ENCODE measurements at regions not wholly inside any gene's neighbourhood (a gene's known extent, or its start where the extent isn't known, plus 50 kb on each side); places are given as distances from the start of the nearest gene placed in this dataset.

DNA sequence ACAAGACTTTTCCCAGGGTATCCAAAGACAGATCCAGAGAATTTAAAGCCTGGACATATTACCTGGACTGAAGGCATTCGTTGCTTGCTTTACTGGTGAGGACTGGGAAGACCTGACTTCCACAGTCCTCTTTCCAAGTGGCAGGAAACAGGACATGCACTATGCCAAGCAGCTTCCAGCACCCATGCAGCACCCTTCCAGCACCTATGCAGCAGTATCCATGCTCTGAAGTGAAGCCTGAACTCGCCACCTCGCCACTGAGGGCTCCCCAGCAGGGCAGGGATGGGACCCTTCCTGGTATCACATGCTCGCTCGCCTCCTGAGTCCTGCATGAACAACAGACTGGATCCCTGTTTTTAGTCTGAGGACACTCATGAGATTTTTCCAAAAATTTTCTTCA is 189.9 kb upstream of the KLF14 start (continued):
- no peak for TF ChIP-seq NFE2L1 (CRISPR knock-in tag; IDR thresholded peaks at IDR 0.05)
- TF ChIP-seq, protein P1, sequence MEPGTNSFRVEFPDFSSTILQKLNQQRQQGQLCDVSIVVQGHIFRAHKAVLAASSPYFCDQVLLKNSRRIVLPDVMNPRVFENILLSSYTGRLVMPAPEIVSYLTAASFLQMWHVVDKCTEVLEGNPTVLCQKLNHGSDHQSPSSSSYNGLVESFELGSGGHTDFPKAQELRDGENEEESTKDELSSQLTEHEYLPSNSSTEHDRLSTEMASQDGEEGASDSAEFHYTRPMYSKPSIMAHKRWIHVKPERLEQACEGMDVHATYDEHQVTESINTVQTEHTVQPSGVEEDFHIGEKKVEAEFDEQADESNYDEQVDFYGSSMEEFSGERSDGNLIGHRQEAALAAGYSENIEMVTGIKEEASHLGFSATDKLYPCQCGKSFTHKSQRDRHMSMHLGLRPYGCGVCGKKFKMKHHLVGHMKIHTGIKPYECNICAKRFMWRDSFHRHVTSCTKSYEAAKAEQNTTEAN (CRISPR knock-in tag; IDR thresholded peaks at IDR 0.05): no peak

DNA sequence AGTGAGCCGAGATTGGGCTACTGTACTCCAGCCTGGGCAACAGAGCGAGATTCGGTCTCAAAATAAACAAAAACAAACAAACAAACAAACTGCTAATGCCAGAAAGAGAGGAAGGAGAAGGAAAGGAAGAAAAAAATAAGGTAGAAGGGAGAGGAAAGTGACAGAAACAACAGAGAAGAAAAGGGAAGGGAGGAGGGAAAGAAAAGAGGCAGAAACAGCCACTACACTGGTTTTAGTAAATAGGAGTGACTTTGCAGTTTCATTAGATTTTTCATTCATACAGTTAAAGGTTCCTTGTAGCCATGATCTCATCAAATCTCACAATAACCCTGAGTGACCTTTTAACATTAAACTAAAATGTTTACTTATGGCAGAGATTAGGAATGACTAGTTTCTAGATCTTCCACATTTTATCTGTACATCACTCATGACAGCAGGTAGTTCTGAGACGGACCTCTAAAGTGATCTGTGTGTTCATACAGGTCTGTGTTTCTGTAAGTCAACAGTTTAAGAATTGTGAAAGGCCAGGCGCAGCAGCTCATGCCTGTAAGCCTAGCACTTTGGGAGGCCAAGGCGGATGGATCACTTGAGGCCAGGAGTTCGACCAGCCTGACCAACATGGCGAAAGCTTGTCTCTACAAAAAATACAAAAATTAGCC is 191.3 kb upstream of the KLF14 start:
- no peak for DNase-seq (ENCODE audit: low spot score)
- ChIA-PET CTCF (interaction anchor here (0.7 to 2.6 kb wide), 2 partner anchors 29 to 36 kb away, joined by 3 to 15 read pairs; no protein-coding TSS in a partner anchor), POLR2A (no interaction called here)
- H3K36me3 Mint-ChIP-seq: no peaks in the 10 kb centered on the region
- H3K9me3 Mint-ChIP-seq: no peaks in the 10 kb centered on the region
- H3K4me3 Mint-ChIP-seq: no peak overlapping the region
- no peaks in the 10 kb centered on the region; the same call in 1 of the 2 replicates for H3K27me3 Mint-ChIP-seq (ENCODE audit: low read depth)
- peak overlapping the region; percentile 14; the same call in 1 of the 2 replicates for H3K27ac Mint-ChIP-seq
- H3K4me1 Mint-ChIP-seq: peaks cover 32% of the 10 kb centered on the region
- ATAC-seq: no peak
- no peak for TF ChIP-seq SMAD3 (CRISPR knock-in tag; IDR thresholded peaks at IDR 0.05; ENCODE audit: borderline replicate concordance)
- no peak for TF ChIP-seq GABPB1 (CRISPR knock-in tag; IDR thresholded peaks at IDR 0.05)
- TF ChIP-seq ZNF416 (CRISPR knock-in tag; IDR thresholded peaks at IDR 0.05): no peak
- TF ChIP-seq, protein P2, sequence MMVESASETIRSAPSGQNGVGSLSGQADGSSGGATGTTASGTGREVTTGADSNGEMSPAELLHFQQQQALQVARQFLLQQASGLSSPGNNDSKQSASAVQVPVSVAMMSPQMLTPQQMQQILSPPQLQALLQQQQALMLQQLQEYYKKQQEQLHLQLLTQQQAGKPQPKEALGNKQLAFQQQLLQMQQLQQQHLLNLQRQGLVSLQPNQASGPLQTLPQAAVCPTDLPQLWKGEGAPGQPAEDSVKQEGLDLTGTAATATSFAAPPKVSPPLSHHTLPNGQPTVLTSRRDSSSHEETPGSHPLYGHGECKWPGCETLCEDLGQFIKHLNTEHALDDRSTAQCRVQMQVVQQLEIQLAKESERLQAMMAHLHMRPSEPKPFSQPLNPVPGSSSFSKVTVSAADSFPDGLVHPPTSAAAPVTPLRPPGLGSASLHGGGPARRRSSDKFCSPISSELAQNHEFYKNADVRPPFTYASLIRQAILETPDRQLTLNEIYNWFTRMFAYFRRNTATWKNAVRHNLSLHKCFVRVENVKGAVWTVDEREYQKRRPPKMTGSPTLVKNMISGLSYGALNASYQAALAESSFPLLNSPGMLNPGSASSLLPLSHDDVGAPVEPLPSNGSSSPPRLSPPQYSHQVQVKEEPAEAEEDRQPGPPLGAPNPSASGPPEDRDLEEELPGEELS (CRISPR knock-in tag; IDR thresholded peaks at IDR 0.05): no peak
- TF ChIP-seq, protein P3, sequence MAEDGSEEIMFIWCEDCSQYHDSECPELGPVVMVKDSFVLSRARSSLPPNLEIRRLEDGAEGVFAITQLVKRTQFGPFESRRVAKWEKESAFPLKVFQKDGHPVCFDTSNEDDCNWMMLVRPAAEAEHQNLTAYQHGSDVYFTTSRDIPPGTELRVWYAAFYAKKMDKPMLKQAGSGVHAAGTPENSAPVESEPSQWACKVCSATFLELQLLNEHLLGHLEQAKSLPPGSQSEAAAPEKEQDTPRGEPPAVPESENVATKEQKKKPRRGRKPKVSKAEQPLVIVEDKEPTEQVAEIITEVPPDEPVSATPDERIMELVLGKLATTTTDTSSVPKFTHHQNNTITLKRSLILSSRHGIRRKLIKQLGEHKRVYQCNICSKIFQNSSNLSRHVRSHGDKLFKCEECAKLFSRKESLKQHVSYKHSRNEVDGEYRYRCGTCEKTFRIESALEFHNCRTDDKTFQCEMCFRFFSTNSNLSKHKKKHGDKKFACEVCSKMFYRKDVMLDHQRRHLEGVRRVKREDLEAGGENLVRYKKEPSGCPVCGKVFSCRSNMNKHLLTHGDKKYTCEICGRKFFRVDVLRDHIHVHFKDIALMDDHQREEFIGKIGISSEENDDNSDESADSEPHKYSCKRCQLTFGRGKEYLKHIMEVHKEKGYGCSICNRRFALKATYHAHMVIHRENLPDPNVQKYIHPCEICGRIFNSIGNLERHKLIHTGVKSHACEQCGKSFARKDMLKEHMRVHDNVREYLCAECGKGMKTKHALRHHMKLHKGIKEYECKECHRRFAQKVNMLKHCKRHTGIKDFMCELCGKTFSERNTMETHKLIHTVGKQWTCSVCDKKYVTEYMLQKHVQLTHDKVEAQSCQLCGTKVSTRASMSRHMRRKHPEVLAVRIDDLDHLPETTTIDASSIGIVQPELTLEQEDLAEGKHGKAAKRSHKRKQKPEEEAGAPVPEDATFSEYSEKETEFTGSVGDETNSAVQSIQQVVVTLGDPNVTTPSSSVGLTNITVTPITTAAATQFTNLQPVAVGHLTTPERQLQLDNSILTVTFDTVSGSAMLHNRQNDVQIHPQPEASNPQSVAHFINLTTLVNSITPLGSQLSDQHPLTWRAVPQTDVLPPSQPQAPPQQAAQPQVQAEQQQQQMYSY (CRISPR knock-in tag; IDR thresholded peaks at IDR 0.05): no peak
- TF ChIP-seq, protein P4, sequence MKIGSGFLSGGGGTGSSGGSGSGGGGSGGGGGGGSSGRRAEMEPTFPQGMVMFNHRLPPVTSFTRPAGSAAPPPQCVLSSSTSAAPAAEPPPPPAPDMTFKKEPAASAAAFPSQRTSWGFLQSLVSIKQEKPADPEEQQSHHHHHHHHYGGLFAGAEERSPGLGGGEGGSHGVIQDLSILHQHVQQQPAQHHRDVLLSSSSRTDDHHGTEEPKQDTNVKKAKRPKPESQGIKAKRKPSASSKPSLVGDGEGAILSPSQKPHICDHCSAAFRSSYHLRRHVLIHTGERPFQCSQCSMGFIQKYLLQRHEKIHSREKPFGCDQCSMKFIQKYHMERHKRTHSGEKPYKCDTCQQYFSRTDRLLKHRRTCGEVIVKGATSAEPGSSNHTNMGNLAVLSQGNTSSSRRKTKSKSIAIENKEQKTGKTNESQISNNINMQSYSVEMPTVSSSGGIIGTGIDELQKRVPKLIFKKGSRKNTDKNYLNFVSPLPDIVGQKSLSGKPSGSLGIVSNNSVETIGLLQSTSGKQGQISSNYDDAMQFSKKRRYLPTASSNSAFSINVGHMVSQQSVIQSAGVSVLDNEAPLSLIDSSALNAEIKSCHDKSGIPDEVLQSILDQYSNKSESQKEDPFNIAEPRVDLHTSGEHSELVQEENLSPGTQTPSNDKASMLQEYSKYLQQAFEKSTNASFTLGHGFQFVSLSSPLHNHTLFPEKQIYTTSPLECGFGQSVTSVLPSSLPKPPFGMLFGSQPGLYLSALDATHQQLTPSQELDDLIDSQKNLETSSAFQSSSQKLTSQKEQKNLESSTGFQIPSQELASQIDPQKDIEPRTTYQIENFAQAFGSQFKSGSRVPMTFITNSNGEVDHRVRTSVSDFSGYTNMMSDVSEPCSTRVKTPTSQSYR (CRISPR knock-in tag; IDR thresholded peaks at IDR 0.05): no peak

DNA sequence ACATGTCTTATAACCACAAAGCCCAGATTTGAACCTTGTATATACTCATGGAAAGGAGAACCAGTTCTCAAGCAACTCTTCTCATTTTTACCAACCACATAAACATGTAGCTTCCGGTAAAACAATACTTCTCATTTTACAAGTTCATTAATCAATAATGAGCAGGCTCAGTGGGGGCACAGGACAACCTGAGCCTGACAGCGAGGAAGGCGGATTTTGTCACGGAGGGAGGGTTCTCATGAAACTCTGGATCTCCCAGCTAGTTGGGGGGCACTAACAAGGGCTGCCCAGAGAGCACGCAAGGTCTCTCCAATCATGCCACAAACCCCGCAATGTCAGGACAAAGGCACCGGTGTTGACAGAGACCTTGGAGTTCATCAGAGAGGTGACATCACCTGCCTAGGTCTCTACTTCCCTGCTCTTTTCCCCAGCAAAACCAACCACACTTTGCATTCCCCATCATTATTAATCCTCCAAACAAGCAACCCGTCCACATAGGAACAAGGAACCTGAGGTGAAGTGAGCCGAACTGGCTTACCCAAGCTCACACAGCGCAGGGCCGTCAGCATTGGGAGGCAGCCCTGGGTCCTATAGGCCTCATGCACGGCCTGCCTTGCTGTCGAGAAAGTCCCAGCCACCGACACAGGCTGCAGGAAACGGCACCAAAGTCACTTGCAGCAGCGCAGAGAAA is 192.1 kb upstream of the KLF14 start:
- ATAC-seq (no peak), DNase-seq (ENCODE audit: low spot score) (no peak)
- H3K27ac Mint-ChIP-seq: peak overlapping the region; percentile 21
- ChIA-PET CTCF (interaction anchor here (0.7 to 2.6 kb wide), 2 partner anchors 29 to 37 kb away, joined by 3 to 15 read pairs; no protein-coding TSS in a partner anchor), POLR2A (no interaction called here)
- no peaks in the 10 kb centered on the region for H3K9me3 Mint-ChIP-seq
- no peaks in the 10 kb centered on the region; the same call in 1 of the 2 replicates for H3K27me3 Mint-ChIP-seq (ENCODE audit: low read depth)
- peaks cover 28% of the 10 kb centered on the region for H3K4me1 Mint-ChIP-seq
- H3K36me3 Mint-ChIP-seq: no peaks in the 10 kb centered on the region
- no peak overlapping the region for H3K4me3 Mint-ChIP-seq
- TF ChIP-seq, protein P5, sequence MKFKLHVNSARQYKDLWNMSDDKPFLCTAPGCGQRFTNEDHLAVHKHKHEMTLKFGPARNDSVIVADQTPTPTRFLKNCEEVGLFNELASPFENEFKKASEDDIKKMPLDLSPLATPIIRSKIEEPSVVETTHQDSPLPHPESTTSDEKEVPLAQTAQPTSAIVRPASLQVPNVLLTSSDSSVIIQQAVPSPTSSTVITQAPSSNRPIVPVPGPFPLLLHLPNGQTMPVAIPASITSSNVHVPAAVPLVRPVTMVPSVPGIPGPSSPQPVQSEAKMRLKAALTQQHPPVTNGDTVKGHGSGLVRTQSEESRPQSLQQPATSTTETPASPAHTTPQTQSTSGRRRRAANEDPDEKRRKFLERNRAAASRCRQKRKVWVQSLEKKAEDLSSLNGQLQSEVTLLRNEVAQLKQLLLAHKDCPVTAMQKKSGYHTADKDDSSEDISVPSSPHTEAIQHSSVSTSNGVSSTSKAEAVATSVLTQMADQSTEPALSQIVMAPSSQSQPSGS (CRISPR knock-in tag; IDR thresholded peaks at IDR 0.05; ENCODE audit: borderline replicate concordance, low read depth): no peak
- TF ChIP-seq, protein P6, sequence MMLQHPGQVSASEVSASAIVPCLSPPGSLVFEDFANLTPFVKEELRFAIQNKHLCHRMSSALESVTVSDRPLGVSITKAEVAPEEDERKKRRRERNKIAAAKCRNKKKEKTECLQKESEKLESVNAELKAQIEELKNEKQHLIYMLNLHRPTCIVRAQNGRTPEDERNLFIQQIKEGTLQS (CRISPR knock-in tag; conservative IDR thresholded peaks at IDR 0.05): no peak
- TF ChIP-seq ETV6 (CRISPR knock-in tag; IDR thresholded peaks at IDR 0.05): no peak
- TF ChIP-seq, protein P7, sequence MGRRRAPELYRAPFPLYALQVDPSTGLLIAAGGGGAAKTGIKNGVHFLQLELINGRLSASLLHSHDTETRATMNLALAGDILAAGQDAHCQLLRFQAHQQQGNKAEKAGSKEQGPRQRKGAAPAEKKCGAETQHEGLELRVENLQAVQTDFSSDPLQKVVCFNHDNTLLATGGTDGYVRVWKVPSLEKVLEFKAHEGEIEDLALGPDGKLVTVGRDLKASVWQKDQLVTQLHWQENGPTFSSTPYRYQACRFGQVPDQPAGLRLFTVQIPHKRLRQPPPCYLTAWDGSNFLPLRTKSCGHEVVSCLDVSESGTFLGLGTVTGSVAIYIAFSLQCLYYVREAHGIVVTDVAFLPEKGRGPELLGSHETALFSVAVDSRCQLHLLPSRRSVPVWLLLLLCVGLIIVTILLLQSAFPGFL (CRISPR knock-in tag; IDR thresholded peaks at IDR 0.05; ENCODE audit: borderline replicate concordance): no peak
- TF ChIP-seq MXD4 (CRISPR knock-in tag; IDR thresholded peaks at IDR 0.05; ENCODE audit: borderline replicate concordance): no peak
- TF ChIP-seq, protein P8, sequence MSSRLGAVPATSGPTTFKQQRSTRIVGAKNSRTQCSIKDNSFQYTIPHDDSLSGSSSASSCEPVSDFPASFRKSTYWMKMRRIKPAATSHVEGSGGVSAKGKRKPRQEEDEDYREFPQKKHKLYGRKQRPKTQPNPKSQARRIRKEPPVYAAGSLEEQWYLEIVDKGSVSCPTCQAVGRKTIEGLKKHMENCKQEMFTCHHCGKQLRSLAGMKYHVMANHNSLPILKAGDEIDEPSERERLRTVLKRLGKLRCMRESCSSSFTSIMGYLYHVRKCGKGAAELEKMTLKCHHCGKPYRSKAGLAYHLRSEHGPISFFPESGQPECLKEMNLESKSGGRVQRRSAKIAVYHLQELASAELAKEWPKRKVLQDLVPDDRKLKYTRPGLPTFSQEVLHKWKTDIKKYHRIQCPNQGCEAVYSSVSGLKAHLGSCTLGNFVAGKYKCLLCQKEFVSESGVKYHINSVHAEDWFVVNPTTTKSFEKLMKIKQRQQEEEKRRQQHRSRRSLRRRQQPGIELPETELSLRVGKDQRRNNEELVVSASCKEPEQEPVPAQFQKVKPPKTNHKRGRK (CRISPR knock-in tag; IDR thresholded peaks at IDR 0.05; ENCODE audit: borderline replicate concordance): no peak

Measured in WTC11 (cell line).